Type B pancreatic cell (in vitro differentiated cells): ENCODE measurements at regions not wholly inside any gene's neighbourhood (a gene's known extent, or its start where the extent isn't known, plus 50 kb on each side); places are given as distances from the start of the nearest gene placed in this dataset.

Experiments
- DNase-seq: peaks from one replicate; pipeline ENCODE4 v3.0.0; 2021; ENCODE audit warnings: mixed read lengths; ENCODE audit not compliant: unreplicated experiment; ENCODE audit errors: extremely low spot score
- H3K27ac Mint-ChIP-seq: 2 replicates; pipeline ENCODE4 v1.8.0; 2021; ENCODE audit warnings: mild to moderate bottlenecking, mixed read lengths
- H3K27me3 Mint-ChIP-seq: 2 replicates; pipeline ENCODE4 v1.8.0; 2021; ENCODE audit warnings: mixed read lengths
- H3K36me3 Mint-ChIP-seq: 2 replicates; pipeline ENCODE4 v1.8.0; 2021; ENCODE audit warnings: mixed read lengths
- H3K4me1 Mint-ChIP-seq: one replicate; pipeline ENCODE4 v1.8.0; 2021; ENCODE audit warnings: mixed read lengths; ENCODE audit not compliant: unreplicated experiment
- H3K4me3 Mint-ChIP-seq: 2 replicates; pipeline ENCODE4 v1.8.0; 2021; ENCODE audit warnings: mild to moderate bottlenecking, mixed read lengths
- H3K9me3 Mint-ChIP-seq: 2 replicates; pipeline ENCODE4 v1.8.0; 2021; ENCODE audit warnings: mixed read lengths
- TF ChIP-seq, protein P1 (sequence below): fragments of 200-600 bp; sonication (generic); conservative IDR thresholded peaks from 2 replicates; pipeline ENCODE4 v1.5.0; 2021; ENCODE audit warnings: antibody characterized with exemption, mild to moderate bottlenecking

DNA sequence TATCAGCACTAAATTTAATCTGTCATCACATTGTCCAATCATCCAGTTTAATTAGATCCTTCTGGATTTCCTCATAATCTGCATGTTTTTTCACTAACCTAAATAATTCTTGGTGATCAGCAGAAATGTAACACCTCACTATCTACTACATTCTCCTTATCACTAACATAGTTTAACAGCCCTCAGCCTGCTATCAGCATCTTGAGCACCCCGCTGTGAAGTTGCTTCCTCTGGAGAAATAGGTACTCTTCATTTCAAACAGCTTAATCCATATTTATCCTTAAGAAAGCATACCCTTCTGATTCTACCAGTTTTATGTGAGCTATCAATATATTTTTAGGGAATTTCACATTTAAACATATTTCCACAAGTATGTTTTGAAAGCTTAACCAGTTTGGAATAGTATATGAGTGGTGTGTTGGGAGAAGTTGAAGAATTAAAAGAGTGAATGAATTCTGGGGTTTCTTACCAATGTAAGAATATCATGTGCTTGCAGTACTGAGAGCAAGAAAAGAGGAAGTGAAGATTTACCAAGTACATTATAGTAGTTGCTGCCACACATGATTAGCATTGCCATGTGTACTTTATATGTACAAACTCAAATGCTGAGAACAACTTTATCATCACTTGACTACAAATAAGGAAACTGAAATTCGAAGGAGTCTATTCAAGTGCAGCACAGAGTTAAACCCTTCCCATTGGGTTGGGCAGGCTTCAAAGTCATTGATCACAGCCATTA, 771.1 kb upstream of the ADGRL4 start:
- no peaks in the 10 kb centered on the region for H3K9me3 Mint-ChIP-seq
- peaks cover 7% of the 10 kb centered on the region for H3K4me1 Mint-ChIP-seq
- H3K27me3 Mint-ChIP-seq = no peaks in the 10 kb centered on the region
- H3K27ac Mint-ChIP-seq = no peak overlapping the region
- no peaks in the 10 kb centered on the region for H3K36me3 Mint-ChIP-seq
- H3K4me3 Mint-ChIP-seq = no peak overlapping the region
- TF ChIP-seq, protein P1, sequence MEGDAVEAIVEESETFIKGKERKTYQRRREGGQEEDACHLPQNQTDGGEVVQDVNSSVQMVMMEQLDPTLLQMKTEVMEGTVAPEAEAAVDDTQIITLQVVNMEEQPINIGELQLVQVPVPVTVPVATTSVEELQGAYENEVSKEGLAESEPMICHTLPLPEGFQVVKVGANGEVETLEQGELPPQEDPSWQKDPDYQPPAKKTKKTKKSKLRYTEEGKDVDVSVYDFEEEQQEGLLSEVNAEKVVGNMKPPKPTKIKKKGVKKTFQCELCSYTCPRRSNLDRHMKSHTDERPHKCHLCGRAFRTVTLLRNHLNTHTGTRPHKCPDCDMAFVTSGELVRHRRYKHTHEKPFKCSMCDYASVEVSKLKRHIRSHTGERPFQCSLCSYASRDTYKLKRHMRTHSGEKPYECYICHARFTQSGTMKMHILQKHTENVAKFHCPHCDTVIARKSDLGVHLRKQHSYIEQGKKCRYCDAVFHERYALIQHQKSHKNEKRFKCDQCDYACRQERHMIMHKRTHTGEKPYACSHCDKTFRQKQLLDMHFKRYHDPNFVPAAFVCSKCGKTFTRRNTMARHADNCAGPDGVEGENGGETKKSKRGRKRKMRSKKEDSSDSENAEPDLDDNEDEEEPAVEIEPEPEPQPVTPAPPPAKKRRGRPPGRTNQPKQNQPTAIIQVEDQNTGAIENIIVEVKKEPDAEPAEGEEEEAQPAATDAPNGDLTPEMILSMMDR = no peak
- DNase-seq = no peak

DNA sequence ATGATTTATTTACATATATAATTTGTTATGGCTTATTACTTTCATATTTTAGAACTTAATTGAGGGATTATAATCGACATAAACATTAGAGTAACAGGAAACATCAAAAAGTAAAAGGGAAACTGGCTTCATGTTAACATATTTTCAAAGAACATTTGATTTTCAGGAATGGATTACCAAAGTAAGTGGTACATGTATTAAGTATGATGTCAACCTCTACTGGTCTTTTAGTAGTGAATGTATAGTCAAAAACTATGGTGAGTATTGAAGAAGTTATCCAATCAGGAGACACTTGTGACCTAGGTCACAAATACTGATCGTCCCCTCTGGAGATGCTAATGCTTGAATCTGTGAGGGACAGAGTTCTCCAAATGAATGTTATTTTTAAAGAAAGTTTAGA, 768.9 kb upstream of the ADGRL4 start:
- Mint-ChIP-seq H3K4me1 (peaks cover 7% of the 10 kb centered on the region), H3K9me3 (no peaks in the 10 kb centered on the region), H3K36me3 (no peaks in the 10 kb centered on the region), H3K4me3 (no peak overlapping the region), H3K27me3 (no peaks in the 10 kb centered on the region), H3K27ac (no peak overlapping the region)
- DNase-seq = no peak
- TF ChIP-seq, protein P1 = no peak

DNA sequence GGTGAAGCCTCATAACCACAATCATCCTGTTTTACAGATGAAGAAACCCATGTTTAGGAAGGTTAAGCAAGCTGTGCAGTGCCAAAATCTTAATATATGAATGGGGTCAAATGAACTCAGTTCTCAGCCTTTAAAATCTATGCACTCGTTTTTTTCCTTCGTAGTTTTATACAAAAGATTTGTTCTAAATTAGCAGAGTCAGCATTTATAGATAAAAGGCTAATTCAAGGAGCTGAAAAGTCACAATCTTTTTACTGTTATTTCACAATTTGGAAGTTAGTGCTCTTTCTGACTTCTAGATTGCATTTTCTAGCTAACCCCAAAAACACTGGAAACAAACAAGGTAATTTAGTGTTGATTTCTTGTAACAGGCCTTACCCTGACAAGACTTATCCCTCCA, 766.9 kb upstream of the ADGRL4 start:
- no peaks in the 10 kb centered on the region for H3K36me3 Mint-ChIP-seq

DNA sequence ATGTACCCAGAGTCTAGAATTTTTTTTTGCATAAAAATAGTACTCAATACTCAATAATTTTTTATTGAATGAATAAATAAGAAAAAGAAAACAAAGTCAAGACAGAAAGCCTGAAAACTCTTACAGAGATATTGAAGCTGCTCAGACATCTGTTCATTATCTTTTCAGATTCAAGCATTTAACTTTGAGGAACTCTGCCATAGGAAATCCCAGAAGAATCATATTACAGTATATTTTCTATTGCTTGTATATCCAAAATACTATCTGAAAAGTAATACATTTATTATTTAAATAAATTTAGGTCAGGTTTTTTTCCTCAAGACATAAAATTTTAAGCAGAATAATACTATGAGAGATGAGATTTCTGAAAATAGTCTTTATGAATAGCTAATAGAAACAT, 755.9 kb upstream of the ADGRL4 start:
- DNase-seq = no peak
- Mint-ChIP-seq H3K9me3 (no peaks in the 10 kb centered on the region), H3K4me3 (no peak overlapping the region), H3K4me1 (no peaks in the 10 kb centered on the region), H3K27me3 (no peaks in the 10 kb centered on the region), H3K36me3 (no peaks in the 10 kb centered on the region), H3K27ac (no peak overlapping the region)
- TF ChIP-seq, protein P1 = no peak

More for the DNA sequence above, 766.9 kb upstream of the ADGRL4 start:
- Mint-ChIP-seq H3K4me3 (no peak overlapping the region), H3K9me3 (no peaks in the 10 kb centered on the region), H3K4me1 (peaks cover 7% of the 10 kb centered on the region), H3K27ac (no peak overlapping the region), H3K27me3 (no peaks in the 10 kb centered on the region)
- no peak for DNase-seq
- TF ChIP-seq, protein P1 = no peak

DNA sequence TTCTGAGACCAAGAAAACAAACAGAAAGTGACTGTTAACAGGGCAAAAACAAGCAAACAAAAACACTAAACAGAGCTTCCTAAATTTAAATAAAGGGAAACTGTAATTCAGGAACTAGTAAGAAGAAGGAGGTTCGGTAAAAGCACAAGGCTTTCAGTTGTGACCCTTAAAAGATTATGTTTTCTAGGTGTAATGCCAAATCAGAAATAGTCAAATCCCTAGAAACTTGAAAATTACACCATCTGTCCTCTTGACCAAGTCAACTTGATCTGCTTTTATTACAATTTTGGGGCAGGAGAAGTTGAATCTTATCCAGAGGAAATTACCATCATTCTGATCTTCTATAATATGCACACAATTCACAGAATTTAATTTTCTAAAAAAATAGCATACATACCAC, 754.0 kb upstream of the ADGRL4 start:
- DNase-seq = no peak
- Mint-ChIP-seq H3K27ac (no peak overlapping the region), H3K9me3 (no peaks in the 10 kb centered on the region), H3K4me1 (no peaks in the 10 kb centered on the region), H3K27me3 (no peaks in the 10 kb centered on the region), H3K36me3 (no peaks in the 10 kb centered on the region), H3K4me3 (no peak overlapping the region)
- TF ChIP-seq, protein P1 = no peak
